BE2C (cell line): ENCODE measurements at regions not wholly inside any gene's neighbourhood (a gene's known extent, or its start where the extent isn't known, plus 50 kb on each side); places are given as distances from the start of the nearest gene placed in this dataset.
A peak's percentile ranks its signal among the peaks of the same experiment; 100 is the strongest.

Experiments used
- DNase-seq: peaks from one replicate; pipeline ENCODE4 v3.0.0-alpha.2; 2020
- H3K27me3 ChIP-seq: fragments of 250-450 bp; sonication (Bioruptor Pico); 2 replicates; pipeline ENCODE4 v1.5.1; 2020; ENCODE audit warnings: mild to moderate bottlenecking
- H3K36me3 ChIP-seq: fragments of 250-450 bp; sonication (Bioruptor Pico); 2 replicates; pipeline ENCODE4 v1.5.1; 2020; ENCODE audit warnings: mild to moderate bottlenecking
- H3K4me1 ChIP-seq: fragments of 250-450 bp; sonication (Bioruptor Pico); 2 replicates; pipeline ENCODE4 v1.5.1; 2020
- H3K4me3 ChIP-seq: 2 replicates; pipeline ENCODE4 v1.5.1; 2011; ENCODE audit warnings: low read depth, low read length
- H3K9me3 ChIP-seq: fragments of 250-450 bp; sonication (Bioruptor Pico); 2 replicates; pipeline ENCODE4 v1.5.1; 2020
- TF ChIP-seq, protein P1 (sequence below): IDR thresholded peaks from 2 replicates; pipeline ENCODE4 v1.5.1; 2012; ENCODE audit warnings: mild to moderate bottlenecking, low read depth, low read length

GRCh38 chr3:118436697-118437262 is 597.9 kb downstream of the IGSF11 start:
- TF ChIP-seq, protein P1, sequence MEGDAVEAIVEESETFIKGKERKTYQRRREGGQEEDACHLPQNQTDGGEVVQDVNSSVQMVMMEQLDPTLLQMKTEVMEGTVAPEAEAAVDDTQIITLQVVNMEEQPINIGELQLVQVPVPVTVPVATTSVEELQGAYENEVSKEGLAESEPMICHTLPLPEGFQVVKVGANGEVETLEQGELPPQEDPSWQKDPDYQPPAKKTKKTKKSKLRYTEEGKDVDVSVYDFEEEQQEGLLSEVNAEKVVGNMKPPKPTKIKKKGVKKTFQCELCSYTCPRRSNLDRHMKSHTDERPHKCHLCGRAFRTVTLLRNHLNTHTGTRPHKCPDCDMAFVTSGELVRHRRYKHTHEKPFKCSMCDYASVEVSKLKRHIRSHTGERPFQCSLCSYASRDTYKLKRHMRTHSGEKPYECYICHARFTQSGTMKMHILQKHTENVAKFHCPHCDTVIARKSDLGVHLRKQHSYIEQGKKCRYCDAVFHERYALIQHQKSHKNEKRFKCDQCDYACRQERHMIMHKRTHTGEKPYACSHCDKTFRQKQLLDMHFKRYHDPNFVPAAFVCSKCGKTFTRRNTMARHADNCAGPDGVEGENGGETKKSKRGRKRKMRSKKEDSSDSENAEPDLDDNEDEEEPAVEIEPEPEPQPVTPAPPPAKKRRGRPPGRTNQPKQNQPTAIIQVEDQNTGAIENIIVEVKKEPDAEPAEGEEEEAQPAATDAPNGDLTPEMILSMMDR = no peak
- H3K4me3 ChIP-seq = no peak overlapping the region
- peaks cover 4% of the 10 kb centered on the region; the same call in 1 of the 2 replicates for H3K4me1 ChIP-seq
- H3K36me3 ChIP-seq = no peaks in the 10 kb centered on the region
- no peak for DNase-seq
- H3K9me3 ChIP-seq = no peaks in the 10 kb centered on the region
- H3K27me3 ChIP-seq = no peaks in the 10 kb centered on the region

DNA sequence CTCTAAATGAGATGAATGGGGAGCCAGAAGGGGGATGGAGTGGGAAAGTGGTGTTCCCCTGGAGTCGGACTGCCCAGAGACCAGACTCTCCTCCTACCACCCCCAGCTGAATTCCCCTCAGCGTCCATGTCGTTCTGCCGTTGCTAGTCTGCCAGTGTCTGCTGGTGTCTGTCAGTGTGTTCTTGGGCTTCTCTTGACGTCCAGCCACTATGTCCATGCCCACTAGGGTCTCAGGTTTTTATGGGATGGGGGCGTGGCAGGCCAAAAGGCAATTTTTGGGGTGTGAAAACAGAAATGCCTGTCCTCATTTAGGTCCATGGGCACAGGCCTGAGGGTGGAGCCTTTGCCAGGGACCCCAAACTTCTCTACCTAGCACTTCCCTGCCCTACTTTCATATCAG is 589.6 kb downstream of the IGSF11 start:
- no peak for DNase-seq

GRCh38 chr3:118447339-118447738 is 587.3 kb downstream of the IGSF11 start:
- Histone ChIP-seq H3K4me1 (no peaks in the 10 kb centered on the region), H3K4me3 (no peak overlapping the region), H3K27me3 (no peaks in the 10 kb centered on the region), H3K9me3 (no peaks in the 10 kb centered on the region; the same call in 1 of the 2 replicates), H3K36me3 (no peaks in the 10 kb centered on the region)
- no peak for DNase-seq
- TF ChIP-seq, protein P1 = no peak

More for the DNA sequence above, 589.6 kb downstream of the IGSF11 start:
- TF ChIP-seq, protein P1 = no peak
- H3K27me3 ChIP-seq = no peaks in the 10 kb centered on the region
- no peaks in the 10 kb centered on the region for H3K4me1 ChIP-seq
- no peaks in the 10 kb centered on the region for H3K36me3 ChIP-seq
- no peaks in the 10 kb centered on the region; the same call in 1 of the 2 replicates for H3K9me3 ChIP-seq
- no peak overlapping the region for H3K4me3 ChIP-seq

DNA sequence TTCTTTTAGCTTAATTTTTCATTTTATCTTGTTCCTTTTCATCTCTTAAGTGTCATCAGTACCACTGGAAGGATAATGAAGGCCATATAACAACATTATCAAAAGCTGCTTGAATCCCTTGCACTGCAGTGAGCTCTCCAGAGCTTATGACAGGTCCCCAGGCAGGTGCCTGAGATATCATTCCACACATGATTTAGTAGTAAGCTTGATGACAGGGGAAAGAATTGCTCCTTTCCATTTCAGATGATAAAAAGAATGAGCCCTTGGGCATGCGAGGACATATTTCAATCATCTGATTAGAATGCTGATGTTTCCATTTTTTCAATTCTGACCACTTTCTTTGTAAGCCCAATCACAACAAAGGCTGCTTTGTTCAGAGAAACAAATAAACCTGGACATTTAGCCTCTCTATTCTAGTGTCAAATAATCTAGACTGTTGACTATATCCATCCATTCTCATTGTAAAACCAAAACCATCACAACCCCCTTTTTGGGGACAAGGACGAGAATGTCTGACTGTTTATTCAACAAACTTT is 567.8 kb downstream of the IGSF11 start:
- TF ChIP-seq, protein P1 = no peak
- H3K4me3 ChIP-seq = no peak overlapping the region
- peak; percentile 22 for DNase-seq
- H3K36me3 ChIP-seq = no peaks in the 10 kb centered on the region
- no peaks in the 10 kb centered on the region for H3K9me3 ChIP-seq
- no peaks in the 10 kb centered on the region for H3K27me3 ChIP-seq
- H3K4me1 ChIP-seq = peaks cover 25% of the 10 kb centered on the region

GRCh38 chr3:118468801-118469200 is 565.8 kb downstream of the IGSF11 start:
- Histone ChIP-seq H3K9me3 (no peaks in the 10 kb centered on the region), H3K4me3 (no peak overlapping the region), H3K27me3 (no peaks in the 10 kb centered on the region), H3K4me1 (peaks cover 30% of the 10 kb centered on the region), H3K36me3 (no peaks in the 10 kb centered on the region)
- TF ChIP-seq, protein P1 = no peak
- peak; percentile 36 for DNase-seq

- TF ChIP-seq, protein P1 = no peak
- Histone ChIP-seq H3K36me3 (no peaks in the 10 kb centered on the region), H3K27me3 (no peaks in the 10 kb centered on the region), H3K4me1 (peaks cover 23% of the 10 kb centered on the region), H3K9me3 (no peaks in the 10 kb centered on the region), H3K4me3 (no peak overlapping the region)
- DNase-seq = peak; percentile 16
Observed at GRCh38 chr3:118472586-118472985, 562.1 kb downstream of the IGSF11 start.
